NB4 (cell line): ENCODE measurements at regions not wholly inside any gene's neighbourhood (a gene's known extent, or its start where the extent isn't known, plus 50 kb on each side); places are given as distances from the start of the nearest gene placed in this dataset.

Experiments
- DNase-seq: peaks from one replicate; pipeline ENCODE4 v3.0.0; 2010; ENCODE audit warnings: low read depth
- H3K4me3 ChIP-seq: one replicate; pipeline ENCODE4 v1.5.1; 2011; ENCODE audit warnings: mild to moderate bottlenecking, low read depth, low read length, moderate library complexity
- MYC ChIP-seq: IDR thresholded peaks from 2 replicates; pipeline ENCODE4 v1.6.1; 2011; ENCODE audit warnings: low read depth, low read length
- POLR2A ChIP-seq: IDR thresholded peaks from 2 replicates; pipeline ENCODE4 v1.6.1; 2011; ENCODE audit warnings: mild to moderate bottlenecking; ENCODE audit not compliant: insufficient read length; ENCODE audit errors: extremely low read depth
- TF ChIP-seq, protein P1 (sequence below): IDR thresholded peaks from 2 replicates; pipeline ENCODE4 v1.6.1; 2011; ENCODE audit warnings: low read depth, low read length
- TF ChIP-seq, protein P2 (sequence below): IDR thresholded peaks from one replicate; pipeline ENCODE4 v1.5.1; 2012; ENCODE audit warnings: low read depth, low read length

DNA sequence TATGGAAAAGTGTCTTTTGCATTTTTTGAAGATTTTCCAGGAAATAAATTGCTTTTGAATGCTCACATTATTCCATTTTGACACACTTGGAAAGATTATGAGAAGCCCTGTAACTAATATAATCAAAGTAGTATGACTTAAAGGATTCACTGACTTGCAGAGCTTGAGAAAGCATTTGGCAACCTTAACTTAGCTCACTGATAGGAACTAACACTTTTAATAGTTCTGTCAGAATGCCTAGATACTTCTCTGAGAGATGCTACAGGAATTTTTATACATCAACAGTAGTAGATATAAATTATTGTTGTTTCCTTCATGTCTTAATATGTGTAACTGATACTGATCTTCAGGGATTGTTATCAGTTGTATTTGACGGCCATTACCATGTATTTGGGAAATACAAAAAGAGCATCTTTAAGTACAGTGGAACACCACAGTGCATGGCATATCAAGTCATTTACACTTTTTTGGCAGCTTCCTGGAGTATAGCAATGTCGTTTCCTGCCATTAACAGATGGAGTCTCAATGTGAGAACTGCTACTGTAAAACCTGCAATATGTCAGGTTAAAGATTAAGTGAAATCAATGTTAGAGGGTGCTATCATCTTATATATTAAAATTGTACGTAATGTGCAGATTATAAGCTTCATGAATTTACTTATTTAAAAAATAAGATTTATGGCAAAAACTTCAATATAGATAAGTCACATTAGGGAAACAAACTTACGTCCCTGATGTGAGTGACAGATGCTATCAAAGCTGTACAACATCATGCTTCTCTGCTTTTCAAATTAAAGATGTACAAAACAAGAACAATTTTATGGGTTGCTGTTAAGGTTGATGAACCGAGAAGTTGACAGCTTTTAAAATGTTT lies 1159.8 kb upstream of the MIR17HG start:
- TF ChIP-seq MYC: no peak
- TF ChIP-seq, protein P1, sequence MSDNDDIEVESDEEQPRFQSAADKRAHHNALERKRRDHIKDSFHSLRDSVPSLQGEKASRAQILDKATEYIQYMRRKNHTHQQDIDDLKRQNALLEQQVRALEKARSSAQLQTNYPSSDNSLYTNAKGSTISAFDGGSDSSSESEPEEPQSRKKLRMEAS: no peak
- no peak for TF ChIP-seq POLR2A
- TF ChIP-seq, protein P2, sequence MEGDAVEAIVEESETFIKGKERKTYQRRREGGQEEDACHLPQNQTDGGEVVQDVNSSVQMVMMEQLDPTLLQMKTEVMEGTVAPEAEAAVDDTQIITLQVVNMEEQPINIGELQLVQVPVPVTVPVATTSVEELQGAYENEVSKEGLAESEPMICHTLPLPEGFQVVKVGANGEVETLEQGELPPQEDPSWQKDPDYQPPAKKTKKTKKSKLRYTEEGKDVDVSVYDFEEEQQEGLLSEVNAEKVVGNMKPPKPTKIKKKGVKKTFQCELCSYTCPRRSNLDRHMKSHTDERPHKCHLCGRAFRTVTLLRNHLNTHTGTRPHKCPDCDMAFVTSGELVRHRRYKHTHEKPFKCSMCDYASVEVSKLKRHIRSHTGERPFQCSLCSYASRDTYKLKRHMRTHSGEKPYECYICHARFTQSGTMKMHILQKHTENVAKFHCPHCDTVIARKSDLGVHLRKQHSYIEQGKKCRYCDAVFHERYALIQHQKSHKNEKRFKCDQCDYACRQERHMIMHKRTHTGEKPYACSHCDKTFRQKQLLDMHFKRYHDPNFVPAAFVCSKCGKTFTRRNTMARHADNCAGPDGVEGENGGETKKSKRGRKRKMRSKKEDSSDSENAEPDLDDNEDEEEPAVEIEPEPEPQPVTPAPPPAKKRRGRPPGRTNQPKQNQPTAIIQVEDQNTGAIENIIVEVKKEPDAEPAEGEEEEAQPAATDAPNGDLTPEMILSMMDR: no peak
- DNase-seq: no peak
- H3K4me3 ChIP-seq: no peak overlapping the region

DNA sequence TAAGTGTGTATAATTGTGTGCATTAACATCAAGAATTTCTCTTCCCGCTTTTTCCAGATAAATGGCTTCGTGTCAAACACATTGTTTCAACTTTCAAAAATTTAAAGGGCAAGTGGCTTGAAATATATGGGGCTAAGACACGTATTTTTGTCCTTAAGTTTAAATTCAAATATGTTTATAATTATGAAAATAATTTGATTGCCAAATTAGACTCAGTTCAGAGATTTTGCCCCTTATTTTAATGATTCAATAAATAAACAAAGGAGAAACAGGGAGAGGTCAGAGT lies 1159.2 kb upstream of the MIR17HG start:
- H3K4me3 ChIP-seq: no peak overlapping the region
- no peak for DNase-seq
- no peak for TF ChIP-seq POLR2A
- TF ChIP-seq MYC: no peak
- TF ChIP-seq, protein P2: no peak
- TF ChIP-seq, protein P1: no peak

- TF ChIP-seq POLR2A (no peak), MYC (no peak)
- TF ChIP-seq, protein P1: no peak
- TF ChIP-seq, protein P2: no peak
- no peak overlapping the region for H3K4me3 ChIP-seq
- DNase-seq: no peak
These were observed 1149.8 kb upstream of the MIR17HG start for GRCh38 chr13:90197722-90198121.

DNA sequence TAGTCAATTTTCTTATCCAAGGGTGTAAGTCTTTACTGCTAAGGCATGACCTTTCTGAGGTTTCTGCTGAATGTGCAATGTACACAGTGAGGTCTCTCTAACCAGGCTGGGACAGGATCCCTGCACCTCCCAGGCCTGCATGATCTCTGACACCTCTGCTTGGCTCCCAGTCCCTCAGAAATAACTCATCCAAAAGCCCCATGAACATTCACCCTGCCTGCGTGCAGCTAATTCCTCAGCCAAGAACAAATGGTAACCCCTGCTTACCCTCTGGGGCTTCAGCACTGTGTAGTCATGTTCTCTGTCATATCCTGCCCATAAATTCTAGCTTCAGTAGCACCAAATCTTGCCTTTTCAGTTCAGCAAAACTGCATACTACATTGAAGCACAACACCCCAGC lies 1146.3 kb upstream of the MIR17HG start:
- DNase-seq: no peak
- no peak overlapping the region for H3K4me3 ChIP-seq
- TF ChIP-seq POLR2A (no peak), MYC (no peak)
- TF ChIP-seq, protein P1: no peak
- TF ChIP-seq, protein P2: no peak

DNA sequence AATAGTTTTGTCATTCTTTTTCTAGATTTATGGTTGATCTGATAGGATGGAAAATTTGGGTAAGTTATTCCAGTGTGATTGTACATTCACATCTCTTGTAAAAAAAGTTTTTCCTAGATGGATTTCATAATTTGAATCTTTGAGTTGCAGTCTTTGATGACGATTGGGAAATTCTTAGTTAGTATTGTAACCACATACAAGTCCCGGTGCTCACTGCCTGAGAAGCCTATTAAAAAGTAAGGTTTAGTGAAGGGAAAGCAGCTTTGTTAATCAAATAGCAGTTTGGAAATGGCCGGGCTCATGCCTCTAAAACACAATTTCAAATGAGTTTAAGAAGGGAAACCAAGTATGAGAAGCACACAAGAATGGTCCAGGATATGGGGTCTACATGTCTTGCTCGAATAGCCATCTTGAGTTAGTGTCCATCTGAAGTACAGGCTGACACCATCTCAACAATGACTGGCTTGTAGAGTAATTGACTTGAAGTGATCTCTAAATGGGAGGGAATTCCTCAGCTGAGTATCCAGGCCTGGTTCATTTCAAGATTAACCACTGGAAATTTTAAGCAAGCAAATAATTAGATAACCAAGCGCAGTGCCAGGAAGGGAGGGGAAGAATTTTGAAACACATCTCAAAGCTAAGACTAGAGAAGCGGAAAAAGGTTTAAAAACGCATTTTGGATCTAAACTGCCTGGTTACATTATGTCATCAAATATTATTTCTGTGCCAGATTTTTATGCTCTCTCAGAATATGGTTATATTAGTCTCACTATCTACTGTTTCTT lies 1145.6 kb upstream of the MIR17HG start:
- no peak overlapping the region for H3K4me3 ChIP-seq
- TF ChIP-seq, protein P2: no peak
- no peak for TF ChIP-seq POLR2A
- TF ChIP-seq MYC: no peak
- TF ChIP-seq, protein P1: no peak
- DNase-seq: no peak
